ENCODE measurements at regions not wholly inside any gene's neighbourhood (a gene's known extent, or its start where the extent isn't known, plus 50 kb on each side); places are given as distances from the start of the nearest gene placed in this dataset.

DNA sequence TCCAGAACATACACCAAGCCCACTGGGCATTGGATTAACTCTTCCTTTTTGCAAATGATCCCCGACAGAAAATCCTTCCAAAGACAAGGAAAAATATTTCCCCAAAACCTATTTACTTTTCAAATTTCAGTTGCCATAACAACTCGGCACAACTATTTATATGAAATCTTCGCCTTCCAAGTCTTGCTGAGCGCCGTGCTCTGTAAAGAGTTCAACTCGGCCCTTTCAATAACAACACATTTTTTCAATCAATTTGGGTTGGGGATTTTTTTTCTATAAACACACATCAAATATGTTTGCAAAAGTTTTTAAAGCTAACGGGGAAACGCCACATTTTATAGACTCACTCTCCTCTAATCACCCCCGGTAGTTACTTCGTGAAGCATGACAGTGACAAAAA is 333.8 kb downstream of the MN1 start:
- H2AFZ ChIP-seq (ENCODE audit: low read length) = no peak overlapping the region
- H4K5ac ChIP-seq (ENCODE audit: insufficient read length, low read depth, low read length) = no peak overlapping the region
- no peak overlapping the region for H2BK12ac ChIP-seq (ENCODE audit: insufficient read length, low read depth, low read length)
- no CpG with 5 or more reads among the region's 10 CpGs for WGBS (ENCODE audit: extremely low coverage, insufficient read length, low lambda C conversion rate)
- no peaks in the 10 kb centered on the region for H3K27me3 ChIP-seq (ENCODE audit: insufficient read depth, low read length)
- H2BK20ac ChIP-seq (ENCODE audit: low read depth, low read length, poor library complexity, severe bottlenecking) = no peak overlapping the region
- H2BK5ac ChIP-seq (ENCODE audit: insufficient read length, low read length) = no peak overlapping the region
- no peak overlapping the region for H3K18ac ChIP-seq (ENCODE audit: insufficient read length, low read depth, low read length)
- no peak overlapping the region for H2BK15ac ChIP-seq (ENCODE audit: low read depth, low read length)
- no peak overlapping the region for H3K27ac ChIP-seq (ENCODE audit: insufficient read length, low read depth, low read length)
- peaks cover 3% of the 10 kb centered on the region; the same call in 1 of the 2 replicates for H3K4me1 ChIP-seq (ENCODE audit: insufficient read depth, low read length)
- no peaks in the 10 kb centered on the region for H3K79me2 ChIP-seq (ENCODE audit: insufficient read depth, low read length)
- no peak overlapping the region for H3K9ac ChIP-seq (ENCODE audit: extremely low read depth, insufficient read length, low read length)
- no peaks in the 10 kb centered on the region for H3K79me1 ChIP-seq (ENCODE audit: insufficient read depth, low read depth, low read length, poor library complexity, severe bottlenecking)
- H4K8ac ChIP-seq (replicated peaks; ENCODE audit: insufficient read length, low read depth, low read length) = no peak overlapping the region
- no peak overlapping the region for H2BK120ac ChIP-seq (ENCODE audit: low read depth, low read length, poor library complexity, severe bottlenecking)
- TF ChIP-seq, protein P1, sequence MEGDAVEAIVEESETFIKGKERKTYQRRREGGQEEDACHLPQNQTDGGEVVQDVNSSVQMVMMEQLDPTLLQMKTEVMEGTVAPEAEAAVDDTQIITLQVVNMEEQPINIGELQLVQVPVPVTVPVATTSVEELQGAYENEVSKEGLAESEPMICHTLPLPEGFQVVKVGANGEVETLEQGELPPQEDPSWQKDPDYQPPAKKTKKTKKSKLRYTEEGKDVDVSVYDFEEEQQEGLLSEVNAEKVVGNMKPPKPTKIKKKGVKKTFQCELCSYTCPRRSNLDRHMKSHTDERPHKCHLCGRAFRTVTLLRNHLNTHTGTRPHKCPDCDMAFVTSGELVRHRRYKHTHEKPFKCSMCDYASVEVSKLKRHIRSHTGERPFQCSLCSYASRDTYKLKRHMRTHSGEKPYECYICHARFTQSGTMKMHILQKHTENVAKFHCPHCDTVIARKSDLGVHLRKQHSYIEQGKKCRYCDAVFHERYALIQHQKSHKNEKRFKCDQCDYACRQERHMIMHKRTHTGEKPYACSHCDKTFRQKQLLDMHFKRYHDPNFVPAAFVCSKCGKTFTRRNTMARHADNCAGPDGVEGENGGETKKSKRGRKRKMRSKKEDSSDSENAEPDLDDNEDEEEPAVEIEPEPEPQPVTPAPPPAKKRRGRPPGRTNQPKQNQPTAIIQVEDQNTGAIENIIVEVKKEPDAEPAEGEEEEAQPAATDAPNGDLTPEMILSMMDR (conservative IDR thresholded peaks at IDR 0.05) = no peak
- no peak overlapping the region for H3T11ph ChIP-seq (ENCODE audit: low read length)
- H3K4ac ChIP-seq (ENCODE audit: low read depth, low read length) = no peak overlapping the region
- H3K23ac ChIP-seq (ENCODE audit: insufficient read length, low read depth, low read length) = no peak overlapping the region
- no peak overlapping the region for H3K4me3 Mint-ChIP-seq
- no peak for DNase-seq
- no peak overlapping the region for H3K56ac ChIP-seq (ENCODE audit: insufficient read length, low read depth, low read length)
- no peaks in the 10 kb centered on the region for H3K23me2 ChIP-seq (ENCODE audit: insufficient read length, low read depth, low read length, poor library complexity, severe bottlenecking)
- H3K9me3 ChIP-seq (ENCODE audit: control insufficient read depth, low read depth, low read length) = no peaks in the 10 kb centered on the region
- no peak overlapping the region for H4K91ac ChIP-seq (ENCODE audit: insufficient read length, low read depth, low read length)
- no peak overlapping the region for H3K14ac ChIP-seq (ENCODE audit: insufficient read depth, low read length)
- H3K36me3 Mint-ChIP-seq (ENCODE audit: insufficient read depth in 1 of 3, low read depth in 3 of 3) = 0 out of 7 replicates have a peak, but pooled peaks cover 0 to 3% (median 0%) of the 10 kb centered on the region in 3 experiments
- H4K20me1 ChIP-seq (ENCODE audit: control insufficient read depth, insufficient read depth, insufficient read length) = no peaks in the 10 kb centered on the region
- peaks cover 8% of the 10 kb centered on the region for H3K27me3 Mint-ChIP-seq (ENCODE audit: low read depth)
- H3K4me2 ChIP-seq (ENCODE audit: insufficient read depth, insufficient read length, low read length) = no peak overlapping the region
- H3K27ac Mint-ChIP-seq = no peak overlapping the region
- no peak overlapping the region for H2AK5ac ChIP-seq (ENCODE audit: insufficient read length, low read length)
- H3K9me3 Mint-ChIP-seq = no peaks in the 10 kb centered on the region
- H3K4me1 Mint-ChIP-seq = peaks cover 6% of the 10 kb centered on the region in 2 experiments
